ENCODE measurements at regions not wholly inside any gene's neighbourhood (a gene's known extent, or its start where the extent isn't known, plus 50 kb on each side); places are given as distances from the start of the nearest gene placed in this dataset.

- no TSS peak for BruUV-seq (replicated peaks)
- Histone ChIP-seq H2AFZ (ENCODE audit: low read depth, low read length) (no peak overlapping the region), H3K9ac (ENCODE audit: insufficient read depth in 1 of 2, low read depth in 2 of 2, low read length in 2 of 2) (no peak overlapping the region), H3K4me3 (no peak overlapping the region), H3K9me3 (replicated peaks; ENCODE audit: control insufficient read depth, insufficient read depth, low read depth, low read length) (no peaks in the 10 kb centered on the region), H3K4me1 (replicated peaks in 1 of 2; ENCODE audit: control insufficient read depth in 2 of 2, insufficient read depth in 2 of 2, low read length in 2 of 2) (no peaks in the 10 kb centered on the region), H3K27ac (ENCODE audit: extremely low read depth, low read depth, low read length) (no peak overlapping the region), H3K36me3 (ENCODE audit: control insufficient read depth, insufficient read depth, low read length) (no peaks in the 10 kb centered on the region), H4K20me1 (replicated peaks; ENCODE audit: control insufficient read depth, insufficient read depth, low read length) (no peaks in the 10 kb centered on the region), H3K9me1 (ENCODE audit: control insufficient read depth, insufficient read depth, low read length) (no peaks in the 10 kb centered on the region), H3K27me3 (ENCODE audit: control insufficient read depth in 2 of 2, insufficient read depth in 2 of 2, low read length in 2 of 2) (peaks cover 0 to 7% of the 10 kb centered on the region in 2 experiments; a peak in 3 of 5 replicates), H3K79me2 (ENCODE audit: control insufficient read depth, insufficient read depth, low read length) (no peaks in the 10 kb centered on the region), H3K4me2 (ENCODE audit: insufficient read depth, low read length) (no peak overlapping the region)
- in situ Hi-C loops (cut with MboI) (loop anchor here (25.0 kb wide), 1 partner anchor 540 kb away; the partner anchor contains the start of gene POU3F1), intact Hi-C loops (cut with micrococcal nuclease) (no loop called here)
- no peak for DNase-seq (ENCODE audit: extremely low read depth in 1 of 4, low spot score in 3 of 4)
- FAIRE-seq: no peak
- ChIA-PET CTCF (ENCODE audit: low intra/inter-chr PET ratio) (interaction anchor here (0.6 to 0.7 kb wide), 2 partner anchors 447 to 551 kb away, joined by 3 read pairs; no protein-coding TSS in a partner anchor), POLR2A (interaction anchor here (1.0 kb wide), 1 partner anchor 13 kb away, joined by 3 read pairs; no protein-coding TSS in a partner anchor)
- WGBS (ENCODE audit: insufficient coverage, low coverage, missing lambda C conversion rate): 0% methylated on average over 4 of the region's 4 CpGs
- no peak for TF ChIP-seq ZKSCAN1 (IDR thresholded peaks at IDR 0.05; ENCODE audit: low read depth, low read length)
- no peak for TF ChIP-seq RFX7 (CRISPR knock-in tag; IDR thresholded peaks at IDR 0.05)
- no peak for TF ChIP-seq TAF7 (tag; IDR thresholded peaks at IDR 0.05)
- ATAC-seq: no peak
These were observed 282.2 kb downstream of the RRAGC start for GRCh38 chr1:38577385-38577784.

- Histone ChIP-seq H3K9me1 (ENCODE audit: control insufficient read depth, insufficient read depth, low read length) (no peaks in the 10 kb centered on the region), H3K27me3 (ENCODE audit: control insufficient read depth in 2 of 2, insufficient read depth in 2 of 2, low read length in 2 of 2) (peaks cover 0 to 15% of the 10 kb centered on the region in 2 experiments; a peak in 3 of 5 replicates), H3K27ac (ENCODE audit: extremely low read depth, low read depth, low read length) (no peak overlapping the region), H3K4me1 (replicated peaks in 1 of 2; ENCODE audit: control insufficient read depth in 2 of 2, insufficient read depth in 2 of 2, low read length in 2 of 2) (no peaks in the 10 kb centered on the region), H4K20me1 (replicated peaks; ENCODE audit: control insufficient read depth, insufficient read depth, low read length) (no peaks in the 10 kb centered on the region), H3K9me3 (replicated peaks; ENCODE audit: control insufficient read depth, insufficient read depth, low read depth, low read length) (no peaks in the 10 kb centered on the region), H3K4me2 (ENCODE audit: insufficient read depth, low read length) (no peak overlapping the region), H3K79me2 (ENCODE audit: control insufficient read depth, insufficient read depth, low read length) (no peaks in the 10 kb centered on the region), H2AFZ (ENCODE audit: low read depth, low read length) (no peak overlapping the region), H3K36me3 (ENCODE audit: control insufficient read depth, insufficient read depth, low read length) (no peaks in the 10 kb centered on the region), H3K9ac (ENCODE audit: insufficient read depth in 1 of 2, low read depth in 2 of 2, low read length in 2 of 2) (no peak overlapping the region; a peak in 1 of 4 replicates), H3K4me3 (no peak overlapping the region)
- TF ChIP-seq ZNF239 (CRISPR knock-in tag; IDR thresholded peaks at IDR 0.05): no peak
- TF ChIP-seq ZNF551 (CRISPR knock-in tag; IDR thresholded peaks at IDR 0.05): no peak
- no peak for TF ChIP-seq DPF2 (IDR thresholded peaks at IDR 0.05)
- no peak for TF ChIP-seq BRD4 (IDR thresholded peaks at IDR 0.05)
- TF ChIP-seq PATZ1 (CRISPR knock-in tag; IDR thresholded peaks at IDR 0.05; ENCODE audit: borderline replicate concordance): no peak
- no peak for TF ChIP-seq ZNF24 (IDR thresholded peaks at IDR 0.05)
- TF ChIP-seq NCOR1 (IDR thresholded peaks at IDR 0.05): no peak
- no peak for TF ChIP-seq MTA2 (IDR thresholded peaks at IDR 0.05; ENCODE audit: low read depth)
- no peak for TF ChIP-seq NELFE (IDR thresholded peaks at IDR 0.05; ENCODE audit: insufficient read depth, insufficient read length)
- no peak for ATAC-seq
- whole genome bisulfite sequencing (ENCODE audit: insufficient coverage, low coverage, missing lambda C conversion rate): 14% methylated on average over 6 of the region's 6 CpGs
- BruUV-seq (replicated peaks): no TSS peak
- intact Hi-C loops (cut with micrococcal nuclease) (no loop called here), in situ Hi-C loops (cut with MboI) (loop anchor here (25.0 kb wide), 1 partner anchor 539 kb away; the partner anchor contains the start of gene POU3F1)
- ChIA-PET POLR2A (interaction anchor here (0.6 to 1.1 kb wide), 5 partner anchors 15 to 1053 kb away, joined by 3 to 5 read pairs (median 3); no protein-coding TSS in a partner anchor), CTCF (ENCODE audit: low intra/inter-chr PET ratio) (no interaction called here)
- no peak for DNase-seq (ENCODE audit: extremely low read depth in 1 of 4, low spot score in 3 of 4)
- no peak for FAIRE-seq
These were observed 283.3 kb downstream of the RRAGC start for GRCh38 chr1:38576241-38576640.

Data from K562 (cell line).